Nephron (organoid): ENCODE measurements at regions not wholly inside any gene's neighbourhood (a gene's known extent, or its start where the extent isn't known, plus 50 kb on each side); places are given as distances from the start of the nearest gene placed in this dataset.
"Not testable (repeated sequence)": the region's sequence is repeated elsewhere in the genome, so short reads cannot be mapped to it uniquely, and the experiment has no call there.

Experiments used
- H3K27ac Mint-ChIP-seq, 3 experiments: 2 replicates each; pipeline ENCODE4 v1.8.0; 2020; ENCODE audit warnings: mixed read lengths in 3 of 3, mild to moderate bottlenecking in 2 of 3, moderate library complexity in 1 of 3
- H3K27me3 Mint-ChIP-seq: 2 replicates; pipeline ENCODE4 v1.8.0; 2021; ENCODE audit warnings: low read depth, mild to moderate bottlenecking, moderate library complexity, mixed read lengths
- H3K36me3 Mint-ChIP-seq: 2 replicates; pipeline ENCODE4 v1.8.0; 2020; ENCODE audit warnings: low read depth, mixed read lengths
- H3K4me1 Mint-ChIP-seq: 2 replicates; pipeline ENCODE4 v1.8.0; 2020; ENCODE audit warnings: mixed read lengths
- H3K4me3 Mint-ChIP-seq, 3 experiments: 2 replicates each; pipeline ENCODE4 v1.8.0; 2020; ENCODE audit warnings: mild to moderate bottlenecking in 3 of 3, mixed read lengths in 3 of 3, moderate library complexity in 2 of 3
- H3K9me3 Mint-ChIP-seq: 2 replicates; pipeline ENCODE4 v1.8.0; 2020; ENCODE audit warnings: mixed read lengths
- CTCF ChIP-seq, 3 experiments: fragments of 200-600 bp; sonication (generic); IDR thresholded peaks; one replicate each; pipeline ENCODE4 v1.5.0; 2021; ENCODE audit warnings: antibody characterized with exemption in 3 of 3; ENCODE audit not compliant: unreplicated experiment in 3 of 3

GRCh38 chr3:98695796-98696195, 67.3 kb upstream of the ST3GAL6 start:
- H3K27me3 Mint-ChIP-seq, result no peaks in the 10 kb centered on the region
- H3K9me3 Mint-ChIP-seq, result no peaks in the 10 kb centered on the region
- no peaks in the 10 kb centered on the region for H3K36me3 Mint-ChIP-seq
- TF ChIP-seq CTCF (IDR thresholded peaks at IDR 0.05; ENCODE audit: unreplicated experiment in 3 of 3), result no peak
- H3K4me3 Mint-ChIP-seq, result no peak overlapping the region
- no peak overlapping the region for H3K27ac Mint-ChIP-seq
- no peaks in the 10 kb centered on the region for H3K4me1 Mint-ChIP-seq

- H3K27me3 Mint-ChIP-seq, H3K27ac Mint-ChIP-seq, H3K9me3 Mint-ChIP-seq, H3K36me3 Mint-ChIP-seq, H3K4me1 Mint-ChIP-seq, H3K4me3 Mint-ChIP-seq: not testable (repeated sequence)
Measured at GRCh38 chr3:98696296-98696695, 66.8 kb upstream of the ST3GAL6 start.

- H3K9me3 Mint-ChIP-seq, result no peaks in the 10 kb centered on the region
- TF ChIP-seq CTCF (IDR thresholded peaks at IDR 0.05; ENCODE audit: unreplicated experiment in 3 of 3), result no peak
- H3K27ac Mint-ChIP-seq, result no peak overlapping the region
- no peaks in the 10 kb centered on the region for H3K36me3 Mint-ChIP-seq
- no peak overlapping the region for H3K4me3 Mint-ChIP-seq
- H3K27me3 Mint-ChIP-seq, result no peaks in the 10 kb centered on the region
- H3K4me1 Mint-ChIP-seq, result no peaks in the 10 kb centered on the region
Measured at GRCh38 chr3:98697225-98697624, 65.9 kb upstream of the ST3GAL6 start.

DNA sequence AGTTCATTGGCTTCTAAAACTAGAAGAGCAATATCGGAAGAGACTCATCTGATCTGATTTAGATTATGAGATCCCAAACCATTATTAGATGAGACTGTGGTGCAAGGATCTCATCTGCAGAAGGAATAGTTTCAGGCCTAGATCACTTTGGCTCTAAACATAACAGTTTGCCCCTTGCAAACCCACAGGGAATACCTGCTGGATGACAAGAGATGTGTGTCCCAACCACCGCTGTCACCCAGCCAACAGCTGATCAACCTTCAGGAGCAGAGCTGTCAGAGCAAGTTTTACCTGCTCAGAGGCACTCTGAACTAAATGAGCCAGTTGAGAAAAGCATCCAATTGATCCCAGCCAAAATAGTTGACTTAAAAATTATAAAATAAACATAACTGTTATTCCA, 64.0 kb upstream of the ST3GAL6 start:
- no peaks in the 10 kb centered on the region for H3K9me3 Mint-ChIP-seq
- H3K27ac Mint-ChIP-seq, result no peak overlapping the region

GRCh38 chr3:98701071-98701675, 62.0 kb upstream of the ST3GAL6 start:
- H3K36me3 Mint-ChIP-seq, result no peaks in the 10 kb centered on the region
- no peaks in the 10 kb centered on the region for H3K4me1 Mint-ChIP-seq
- TF ChIP-seq CTCF (IDR thresholded peaks at IDR 0.05; ENCODE audit: unreplicated experiment in 3 of 3), result no peak
- no peak overlapping the region for H3K4me3 Mint-ChIP-seq
- H3K27ac Mint-ChIP-seq, result no peak overlapping the region
- peaks cover 5% of the 10 kb centered on the region for H3K27me3 Mint-ChIP-seq
- H3K9me3 Mint-ChIP-seq, result no peaks in the 10 kb centered on the region

More for the DNA sequence above, 64.0 kb upstream of the ST3GAL6 start:
- H3K36me3 Mint-ChIP-seq, result no peaks in the 10 kb centered on the region
- no peak for TF ChIP-seq CTCF (IDR thresholded peaks at IDR 0.05; ENCODE audit: unreplicated experiment in 3 of 3)
- no peak overlapping the region for H3K4me3 Mint-ChIP-seq
- no peaks in the 10 kb centered on the region for H3K4me1 Mint-ChIP-seq
- H3K27me3 Mint-ChIP-seq, result peaks cover 5% of the 10 kb centered on the region

GRCh38 chr3:98702166-98702565, 61.0 kb upstream of the ST3GAL6 start:
- Mint-ChIP-seq H3K27ac (no peak overlapping the region), H3K9me3 (no peaks in the 10 kb centered on the region), H3K27me3 (peaks cover 5% of the 10 kb centered on the region), H3K36me3 (no peaks in the 10 kb centered on the region), H3K4me1 (no peaks in the 10 kb centered on the region), H3K4me3 (no peak overlapping the region)
- TF ChIP-seq CTCF (IDR thresholded peaks at IDR 0.05; ENCODE audit: unreplicated experiment in 3 of 3), result no peak
